Activated CD8-positive, alpha-beta memory T cell treated with anti-CD3 and anti-CD28 coated beads, Interleukin-2, amount 50 U/mL, for 48 hours (primary cell): ENCODE measurements at regions not wholly inside any gene's neighbourhood (a gene's known extent, or its start where the extent isn't known, plus 50 kb on each side); places are given as distances from the start of the nearest gene placed in this dataset.

Experiments
- DNase-seq: peaks from one replicate; pipeline ENCODE4 v3.0.0-alpha.2; 2020

DNA sequence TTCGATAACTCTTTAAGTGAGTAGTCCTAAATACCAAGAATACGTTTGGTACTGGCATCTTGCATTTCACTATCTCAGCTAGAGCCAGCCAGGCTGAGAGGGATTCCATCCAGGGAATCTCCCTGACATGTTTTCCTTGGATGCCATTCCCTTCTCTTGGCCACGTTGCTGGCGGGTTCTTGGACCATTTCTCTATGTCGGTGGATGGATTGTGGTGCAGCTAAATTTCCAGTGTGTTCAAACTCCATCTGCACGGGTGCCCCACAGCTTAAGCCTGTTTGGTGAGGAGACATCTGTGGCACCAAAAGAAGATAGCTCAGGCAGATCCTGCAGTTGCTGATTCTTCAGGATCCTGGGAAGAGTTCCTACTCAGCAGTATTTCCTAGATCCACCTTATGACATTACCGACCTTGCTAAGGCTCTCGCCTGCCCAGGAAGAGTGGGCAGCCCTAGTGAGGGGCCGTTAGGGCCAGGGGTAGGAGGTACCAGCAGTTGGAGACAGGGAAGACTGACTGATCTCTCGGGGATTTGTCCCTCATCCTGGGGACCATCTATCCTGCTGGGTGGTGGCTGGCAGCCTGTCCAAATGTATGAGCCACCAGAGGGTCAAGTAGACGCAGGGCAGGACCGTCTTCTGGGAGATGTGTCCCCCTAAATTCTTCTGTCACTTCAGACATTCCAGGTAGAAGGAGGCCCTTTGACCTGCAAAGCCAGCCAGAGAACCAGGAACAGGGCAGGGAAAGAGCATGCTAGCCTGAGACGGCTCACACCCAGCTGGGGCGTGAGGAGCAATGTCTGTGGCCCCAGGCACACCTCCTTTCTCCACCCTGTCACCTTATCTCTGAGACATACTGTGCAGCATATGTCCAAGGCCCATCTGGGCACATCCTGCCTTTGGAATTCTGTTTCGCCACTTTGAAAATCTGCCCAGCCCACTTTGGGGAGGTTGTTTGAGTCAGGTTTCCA lies 72.6 kb upstream of the CAPRIN2 start:
- DNase-seq, result peak; percentile 13

DNA sequence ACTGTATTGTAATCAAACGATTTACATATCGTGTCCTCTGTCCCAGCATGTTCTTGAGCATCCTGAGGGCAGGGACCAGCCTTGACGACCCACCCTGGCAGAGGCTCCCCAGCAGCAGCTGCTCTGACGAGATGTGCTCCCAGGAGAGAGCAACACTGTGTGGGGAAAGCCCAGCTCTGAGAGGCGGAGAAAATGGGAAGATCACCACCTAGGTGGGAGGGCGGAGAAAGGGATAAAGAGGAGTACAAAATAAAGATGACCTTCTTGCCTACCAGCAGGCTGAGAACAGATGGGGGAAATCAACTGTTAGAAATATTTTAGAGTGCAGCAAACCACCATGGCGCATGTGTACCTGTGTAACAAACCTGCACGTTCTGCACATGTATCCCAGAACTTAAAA lies 71.5 kb upstream of the CAPRIN2 start:
- DNase-seq, result no peak

DNA sequence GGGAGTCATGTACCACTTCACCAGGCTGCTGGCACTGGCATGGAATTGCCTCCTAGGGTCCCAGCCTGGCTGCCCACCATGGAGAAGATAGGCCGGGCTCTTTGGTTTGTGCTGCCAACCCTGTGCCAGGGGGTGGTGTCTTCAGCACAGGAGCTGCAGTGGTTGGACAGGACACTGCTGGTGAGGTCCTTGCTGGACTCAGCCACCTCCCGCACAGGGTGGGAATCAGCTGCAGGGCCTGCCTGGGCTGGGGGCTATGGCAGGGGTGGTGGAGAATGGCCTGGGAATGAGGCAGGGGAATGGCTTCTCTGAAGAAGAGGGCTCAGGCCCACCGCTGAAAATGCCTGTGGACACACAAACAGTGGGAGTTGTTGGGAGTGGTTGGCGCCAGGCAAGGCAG lies 70.6 kb upstream of the CAPRIN2 start:
- DNase-seq, result no peak

DNA sequence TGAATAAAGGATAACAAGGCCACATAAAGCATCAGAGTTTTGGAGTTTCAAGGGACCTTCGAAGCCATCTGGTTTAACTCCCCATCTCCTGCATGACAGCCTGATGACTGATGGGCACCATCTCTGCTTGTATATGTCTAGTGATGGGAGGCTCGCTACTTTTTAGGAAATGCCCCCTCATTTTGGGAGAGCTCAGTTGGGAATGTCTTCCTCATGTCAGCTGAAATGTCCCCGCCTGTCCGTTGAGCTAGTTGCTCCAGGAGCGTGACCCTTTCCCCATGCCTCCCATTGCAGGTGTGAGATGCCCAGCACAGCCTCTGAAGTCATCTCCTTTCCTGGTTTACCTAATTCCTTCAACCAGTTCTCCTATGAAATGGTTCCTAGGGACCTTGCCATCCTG lies 69.6 kb upstream of the CAPRIN2 start:
- no peak for DNase-seq

DNA sequence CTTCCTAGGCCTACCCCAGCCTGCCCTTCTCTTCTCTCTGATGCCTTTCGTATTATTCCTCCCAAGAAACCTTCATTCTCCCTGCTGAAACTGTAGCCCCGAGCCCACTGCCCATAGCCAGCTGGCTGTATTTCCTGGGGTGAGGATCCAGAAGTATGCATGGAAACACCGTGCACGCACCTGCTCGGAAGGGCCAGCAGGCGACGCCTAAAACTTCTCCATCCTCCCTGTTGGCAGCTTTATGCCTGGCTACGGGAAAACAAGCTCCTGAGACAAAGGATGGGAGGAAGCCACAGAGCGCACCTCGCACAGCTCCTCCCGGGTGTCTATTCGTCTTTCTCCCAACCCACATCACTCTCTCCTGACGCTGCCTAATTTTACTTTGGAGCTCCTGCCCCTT lies 69.0 kb upstream of the CAPRIN2 start:
- no peak for DNase-seq

DNA sequence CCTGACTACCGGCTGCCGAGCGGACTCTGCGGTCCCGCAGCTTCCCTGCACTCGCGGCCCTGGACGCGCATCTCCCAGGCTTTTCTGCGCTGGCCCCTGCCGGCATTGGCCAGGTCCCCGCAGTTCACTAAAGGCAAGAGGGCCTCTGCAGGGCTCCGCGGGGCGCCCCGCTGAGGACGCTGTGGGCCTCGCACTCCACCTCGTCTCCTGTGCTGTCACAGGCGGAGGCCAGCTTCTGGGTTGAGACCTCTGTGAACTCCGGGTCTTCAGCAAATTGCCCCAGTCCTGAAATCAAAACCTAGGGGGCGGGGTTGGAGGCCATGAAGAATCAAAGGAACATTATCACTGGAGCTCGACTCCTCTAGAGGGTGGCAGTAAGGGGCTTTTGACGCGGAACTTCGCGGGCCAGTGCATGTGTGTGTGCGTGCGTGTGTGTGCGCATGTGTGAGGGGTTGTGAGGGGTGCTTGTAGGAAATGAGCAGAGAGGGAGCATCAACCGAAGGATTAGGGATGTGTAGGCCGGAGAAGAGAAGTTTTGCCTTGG lies 68.5 kb upstream of the CAPRIN2 start:
- DNase-seq, result peak; percentile 71

DNA sequence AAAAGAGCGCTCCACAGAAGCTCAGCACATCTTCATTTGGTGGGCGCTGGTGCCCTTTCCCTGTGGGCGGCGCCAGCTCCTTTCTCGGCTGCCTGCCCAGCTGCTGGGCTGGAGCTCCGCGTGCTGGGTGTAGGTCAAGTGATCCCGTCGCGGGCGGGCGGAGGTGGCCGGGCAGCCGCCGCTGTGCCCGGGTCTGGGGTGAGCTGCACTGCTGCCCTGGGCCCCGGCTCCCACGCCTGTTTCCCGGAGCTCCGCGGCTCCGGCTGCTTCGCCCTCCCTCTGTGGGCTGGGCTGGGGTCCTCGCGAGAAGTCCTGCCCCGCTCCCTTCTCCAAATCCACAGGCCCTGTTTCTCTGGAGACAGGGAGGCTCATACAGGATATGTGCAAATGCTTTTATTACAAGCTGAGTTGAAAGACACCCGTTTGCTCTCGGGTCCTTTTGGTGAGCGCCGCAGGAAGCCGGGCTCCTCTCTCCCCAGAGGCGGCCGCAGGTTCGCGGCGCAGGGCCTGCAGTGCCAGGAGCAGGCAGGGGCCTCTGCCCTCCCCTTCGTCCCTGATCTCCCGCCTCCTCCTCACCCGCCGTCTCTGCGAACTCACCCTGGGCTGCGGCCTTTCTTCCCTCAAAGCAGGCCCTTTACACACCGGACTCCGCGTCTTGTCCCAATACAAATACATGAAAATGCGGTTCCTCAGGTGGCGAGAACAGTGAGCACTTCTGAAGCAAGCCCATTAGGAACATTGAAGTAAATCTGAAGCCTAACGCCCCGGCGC lies 67.8 kb upstream of the CAPRIN2 start:
- peak; percentile 67 for DNase-seq

DNA sequence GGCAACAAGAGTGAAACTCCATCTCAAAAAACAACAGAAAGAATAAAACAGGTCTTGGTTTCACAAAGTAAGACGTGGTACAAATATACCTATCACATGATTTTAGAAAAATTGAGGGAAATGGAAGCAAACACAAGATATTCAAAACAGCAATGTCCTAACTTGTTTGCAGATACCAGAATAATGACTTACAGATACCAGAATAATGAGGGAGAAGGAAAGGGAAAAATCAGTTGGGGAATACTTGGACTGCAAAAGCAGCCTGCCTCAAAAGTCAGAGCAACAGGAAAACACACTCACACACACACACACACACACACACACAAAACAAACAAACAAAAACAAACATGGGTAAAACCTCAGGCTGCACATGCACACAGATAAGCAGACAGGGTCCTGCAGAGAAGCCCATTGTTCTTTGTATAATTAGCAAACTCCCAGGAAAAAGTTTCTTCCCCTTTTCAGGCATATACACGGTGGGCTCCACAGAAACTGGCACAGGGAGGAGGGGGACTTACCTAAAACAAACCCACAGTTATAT lies 65.7 kb upstream of the CAPRIN2 start:
- DNase-seq, result no peak

DNA sequence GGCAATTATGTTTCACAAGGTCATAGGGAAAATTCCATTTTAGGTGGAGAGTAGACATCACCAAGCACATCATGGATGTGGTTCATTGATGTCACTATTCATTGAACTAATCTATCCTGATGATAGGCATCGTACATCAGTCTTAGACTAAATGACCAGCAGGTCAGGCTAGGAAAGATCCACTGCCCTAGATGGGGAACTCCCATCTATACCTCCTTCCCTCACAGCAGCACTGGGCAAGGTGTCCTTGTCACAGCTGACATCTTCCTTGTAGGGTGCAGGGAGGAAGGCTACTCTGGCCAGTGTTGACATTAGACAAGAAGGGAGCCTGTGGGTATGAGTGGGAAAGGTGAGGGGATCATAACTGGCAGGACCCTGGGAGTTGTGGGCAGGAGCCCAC lies 63.8 kb upstream of the CAPRIN2 start:
- no peak for DNase-seq

DNA sequence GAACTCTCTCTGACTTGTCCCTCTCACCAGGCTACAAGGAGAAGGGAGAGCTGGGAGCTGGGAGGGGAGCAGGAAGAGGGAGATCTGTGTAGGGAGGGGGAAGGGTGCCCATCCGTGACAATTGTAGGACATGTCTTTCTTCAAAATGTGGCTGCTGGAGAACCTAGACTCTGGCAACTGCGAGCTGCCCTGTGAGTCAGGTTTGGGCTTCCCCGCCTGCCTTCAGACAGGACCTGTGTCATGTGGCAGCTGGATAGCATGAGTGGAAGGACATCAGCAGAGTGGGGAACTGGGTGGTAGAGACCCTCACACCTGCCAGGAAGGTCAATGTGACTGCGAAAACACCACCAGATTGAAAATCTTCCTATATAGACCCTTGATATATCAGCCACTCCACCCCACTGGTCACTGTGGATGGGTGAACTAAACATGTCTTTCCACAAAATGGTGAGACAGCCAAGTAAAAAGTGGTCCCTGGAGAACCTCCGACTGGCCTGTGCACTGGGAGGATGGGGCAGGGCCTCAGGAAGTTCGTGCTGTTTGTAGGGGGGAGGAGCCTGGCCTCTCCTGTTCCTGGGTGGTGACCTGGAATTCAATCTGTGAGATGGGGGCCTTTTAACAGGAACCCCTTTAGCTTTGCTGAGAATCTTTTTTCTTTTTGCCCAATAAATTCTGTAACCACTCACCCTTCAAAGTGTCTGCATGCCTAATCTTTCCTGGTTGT lies 62.2 kb upstream of the CAPRIN2 start:
- no peak for DNase-seq

DNA sequence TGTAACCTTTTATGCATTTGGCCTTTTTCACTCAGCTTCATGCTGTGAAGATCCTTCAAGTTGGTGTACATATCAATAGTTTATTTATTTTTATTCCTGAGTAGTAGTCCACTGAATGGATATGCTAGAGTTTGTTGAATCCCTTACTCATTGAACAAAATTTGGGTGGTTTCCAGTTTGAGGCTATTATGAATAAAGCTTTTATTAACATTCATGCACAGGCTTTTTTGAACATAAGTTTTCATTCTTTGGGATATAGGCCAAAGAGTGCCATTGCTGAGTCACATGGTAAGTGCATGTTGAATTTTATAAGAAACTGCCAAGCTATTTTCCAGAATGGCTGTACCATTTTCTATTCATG lies 59.5 kb upstream of the CAPRIN2 start:
- DNase-seq, result no peak

DNA sequence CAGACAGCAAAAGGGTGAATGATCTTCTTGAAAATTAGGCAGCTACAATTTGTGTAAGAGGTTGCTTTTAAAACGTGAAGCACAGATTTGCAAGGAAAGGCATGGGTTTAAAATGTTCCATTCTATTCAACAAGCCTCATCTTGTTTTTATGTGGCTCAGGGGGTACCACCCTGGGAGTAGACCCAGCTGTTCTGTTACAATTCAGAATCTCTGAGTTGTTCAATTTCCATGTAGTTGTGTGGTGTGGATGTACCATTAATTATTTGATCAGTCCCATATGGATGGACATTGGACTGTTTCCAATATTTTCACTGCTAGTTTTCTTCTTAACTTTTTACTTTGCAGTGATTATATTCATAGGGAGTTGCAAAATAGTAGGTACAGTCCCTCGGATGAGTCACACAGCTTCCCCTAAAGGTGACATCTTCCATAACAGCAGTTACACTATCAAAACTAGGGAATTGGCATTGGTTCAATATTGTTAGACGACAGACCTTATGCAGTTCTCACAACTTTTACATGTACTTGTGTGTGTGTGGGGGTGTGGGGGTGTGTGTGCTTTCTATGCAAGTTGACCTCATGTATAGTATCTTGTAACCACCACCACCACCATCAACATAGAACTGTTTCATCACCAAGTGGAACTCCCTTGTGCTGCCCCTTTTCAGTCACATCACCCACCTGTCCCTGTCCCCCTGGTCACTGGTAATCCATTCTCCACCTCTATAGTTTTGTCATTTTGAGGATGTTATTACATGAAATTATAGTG lies 59.0 kb upstream of the CAPRIN2 start:
- DNase-seq, result no peak

DNA sequence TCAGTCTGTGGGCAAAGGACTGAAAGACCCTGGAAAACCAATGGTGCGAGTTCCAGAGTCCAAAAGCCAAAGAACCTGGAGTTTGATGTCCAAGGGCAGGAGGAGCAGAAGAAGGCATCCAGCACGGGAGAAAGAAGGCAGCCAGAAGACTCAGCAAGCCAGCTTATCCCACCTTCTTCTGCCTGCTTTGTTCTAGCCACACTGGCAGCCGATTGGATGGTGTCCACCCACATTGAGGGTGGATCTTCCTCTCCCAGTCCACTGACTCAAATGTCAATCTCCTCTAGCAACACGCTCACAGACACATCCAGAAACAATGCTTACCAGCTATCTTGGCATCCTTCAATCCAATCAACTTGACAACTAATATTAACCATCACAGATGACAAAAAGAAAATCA lies 57.2 kb upstream of the CAPRIN2 start:
- no peak for DNase-seq

DNA sequence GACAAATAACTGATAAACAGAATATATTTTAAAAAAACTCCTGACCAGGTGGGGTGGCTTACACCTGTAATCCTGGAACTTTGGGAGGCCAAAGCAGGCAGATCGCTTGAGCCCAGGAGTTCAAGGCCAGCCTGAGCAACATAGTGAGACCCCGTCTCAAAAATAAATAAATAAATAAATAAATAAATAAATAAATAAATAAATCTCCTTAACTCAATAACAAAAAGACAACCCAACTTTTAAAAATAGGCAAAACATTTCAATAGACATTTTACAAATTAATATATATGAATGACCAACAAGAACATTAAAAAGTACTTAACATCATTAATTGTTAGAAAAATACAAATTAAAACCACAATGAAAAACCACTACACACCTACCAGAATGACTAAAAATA lies 56.2 kb upstream of the CAPRIN2 start:
- no peak for DNase-seq

DNA sequence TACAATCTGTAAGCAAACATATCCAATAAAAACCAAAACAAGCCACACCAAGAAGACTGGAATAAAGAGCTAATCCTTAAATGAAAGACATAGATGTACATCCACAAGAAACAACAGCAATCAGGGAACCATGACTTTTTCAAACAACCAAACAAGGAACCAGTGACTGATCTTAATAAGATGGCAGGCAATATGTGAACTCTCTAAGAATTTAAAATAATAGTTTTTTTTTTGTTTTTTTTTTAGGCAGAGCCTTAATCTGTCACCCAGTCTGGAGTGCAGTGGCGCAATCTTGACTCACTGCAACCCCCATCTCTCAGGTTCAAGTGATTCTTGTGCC lies 52.9 kb upstream of the CAPRIN2 start:
- DNase-seq, result no peak

DNA sequence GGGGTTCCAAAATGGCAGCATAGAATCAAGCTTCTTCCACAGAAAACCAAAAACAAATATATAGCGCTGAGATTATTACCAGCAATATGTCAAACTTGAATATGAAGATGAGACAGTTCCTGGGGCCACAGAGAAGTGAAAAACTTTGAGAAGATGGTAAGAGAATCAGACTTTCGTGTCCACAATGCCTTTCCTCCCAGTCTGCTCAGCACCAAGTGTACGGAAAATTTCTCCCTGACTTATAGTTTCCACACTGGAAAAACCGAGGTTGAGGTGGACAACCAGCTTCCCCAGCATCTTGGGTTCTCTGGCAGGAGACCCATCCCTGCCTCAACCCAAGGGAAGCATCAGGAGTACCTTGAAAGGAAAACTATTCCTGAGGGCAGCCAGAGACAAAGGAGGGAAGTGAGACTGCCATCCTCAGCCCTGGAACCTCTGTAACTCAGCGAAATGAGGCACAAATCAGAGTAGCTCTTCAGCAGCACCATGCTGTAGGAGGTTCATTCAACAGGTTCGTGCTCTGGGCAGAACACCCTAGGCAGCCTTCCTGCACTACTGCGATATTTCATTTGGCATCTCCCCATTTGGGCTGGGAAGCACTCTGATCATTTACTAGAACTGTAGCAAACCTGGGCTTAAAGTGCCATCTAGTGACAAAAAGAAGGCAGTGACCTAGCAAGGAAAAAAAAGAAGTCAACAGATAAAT lies 52.4 kb upstream of the CAPRIN2 start:
- DNase-seq, result no peak

DNA sequence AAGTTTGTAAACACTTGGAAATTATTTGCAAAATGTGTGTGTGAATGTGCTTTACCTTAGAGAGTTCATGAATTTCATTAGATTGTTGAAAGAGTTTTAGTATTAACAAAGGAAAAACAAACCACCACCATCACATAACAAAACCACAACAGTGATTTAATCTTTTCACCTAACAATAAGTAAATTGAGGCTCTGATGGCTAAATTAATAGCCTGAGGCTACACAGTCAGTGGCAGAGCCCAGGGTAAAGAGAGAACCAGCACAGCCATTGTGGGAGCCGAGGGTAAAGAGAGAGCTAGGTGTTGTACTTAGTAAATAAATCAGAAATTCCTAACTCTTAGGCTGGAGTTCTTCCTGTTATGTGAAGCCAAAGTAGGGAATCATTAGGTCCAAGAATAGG lies 51.2 kb upstream of the CAPRIN2 start:
- no peak for DNase-seq
